ENCODE measurements at regions not wholly inside any gene's neighbourhood (a gene's known extent, or its start where the extent isn't known, plus 50 kb on each side); places are given as distances from the start of the nearest gene placed in this dataset.

- Histone ChIP-seq H3K9ac (ENCODE audit: low read length) (no peak overlapping the region), H3K4me1 (ENCODE audit: control insufficient read depth in 1 of 2, insufficient read depth in 2 of 2, low read length in 2 of 2) (peaks cover 0 to 9% of the 10 kb centered on the region in 2 experiments; a peak in 2 of 4 replicates), H2AFZ (ENCODE audit: low read depth, low read length, poor library complexity, severe bottlenecking) (no peak overlapping the region), H4K20me1 (ENCODE audit: insufficient read depth) (no peaks in the 10 kb centered on the region), H3K36me3 (ENCODE audit: control insufficient read depth in 1 of 2, insufficient read depth in 2 of 2, low read length in 2 of 2) (no peaks in the 10 kb centered on the region), H3K27me3 (ENCODE audit: insufficient read depth, low read length) (peaks cover 15% of the 10 kb centered on the region; the same call in 1 of the 2 replicates), H3K9me2 (ENCODE audit: insufficient read depth) (no peaks in the 10 kb centered on the region), H3K4me3 (replicated peaks in 1 of 2; ENCODE audit: low read depth in 1 of 2, low read length in 2 of 2) (no peak overlapping the region), H3K27ac (ENCODE audit: low read depth, low read length) (no peak overlapping the region), H3K79me2 (ENCODE audit: insufficient read depth, low read length) (no peaks in the 10 kb centered on the region), H3K9me3 (ENCODE audit: control insufficient read depth in 1 of 2, insufficient read depth in 1 of 2, low read depth in 1 of 2, low read length in 2 of 2) (no peaks in the 10 kb centered on the region), H3K4me2 (ENCODE audit: low read length) (no peak overlapping the region)
- no TSS peak for BruUV-seq (replicated peaks)
- ATAC-seq, result no peak
- RAD21 ChIA-PET (ENCODE audit: low non-redundant PET in 1 of 2, low total read pairs in 2 of 2, uncharacterized antibody in 2 of 2, unreplicated experiment in 2 of 2), result no interaction called here
- TF ChIP-seq REST (IDR thresholded peaks at IDR 0.05; ENCODE audit: low read depth), result no peak
- TF ChIP-seq CBX3 (IDR thresholded peaks at IDR 0.05; ENCODE audit: low read depth), result no peak
- TF ChIP-seq TCF7L2 (IDR thresholded peaks at IDR 0.05; ENCODE audit: borderline replicate concordance, extremely low read depth, insufficient read depth, insufficient read length), result no peak
- no peak for TF ChIP-seq SIN3A (IDR thresholded peaks at IDR 0.05; ENCODE audit: low read depth)
- TF ChIP-seq ZNF274 (IDR thresholded peaks at IDR 0.05; ENCODE audit: low read depth, low read length), result no peak
- TF ChIP-seq SP1 (IDR thresholded peaks at IDR 0.05; ENCODE audit: low read depth), result no peak
- no peak for TF ChIP-seq CTCF (IDR thresholded peaks at IDR 0.05 in 2 of 3, conservative IDR thresholded peaks at IDR 0.05 in 1 of 3; ENCODE audit: borderline replicate concordance in 1 of 3, insufficient read depth in 1 of 3, low read depth in 2 of 3, low read length in 2 of 3)
- TF ChIP-seq EZH2phosphoT487 (IDR thresholded peaks at IDR 0.05; ENCODE audit: borderline replicate concordance), result no peak
- TF ChIP-seq JUND (IDR thresholded peaks at IDR 0.05), result no peak
- TF ChIP-seq POLR2AphosphoS5 (IDR thresholded peaks at IDR 0.05; ENCODE audit: low read depth, low read length), result no peak
- TF ChIP-seq MAX (IDR thresholded peaks at IDR 0.05), result no peak
- TF ChIP-seq POLR2A (IDR thresholded peaks at IDR 0.05; ENCODE audit: borderline replicate concordance, extremely low read depth, insufficient read depth, insufficient read length), result no peak
- no peak for TF ChIP-seq ZBTB33 (IDR thresholded peaks at IDR 0.05; ENCODE audit: extremely low read depth, insufficient replicate concordance, low read length)
- no peak for TF ChIP-seq EZH2 (IDR thresholded peaks at IDR 0.05)
- no peak for TF ChIP-seq FOSL1 (IDR thresholded peaks at IDR 0.05; ENCODE audit: low read depth)
- TF ChIP-seq EGR1 (IDR thresholded peaks at IDR 0.05; ENCODE audit: low read depth), result no peak
- no peak for TF ChIP-seq ATF3 (IDR thresholded peaks at IDR 0.05)
- TF ChIP-seq ZFX (IDR thresholded peaks at IDR 0.05), result no peak
- TF ChIP-seq ELF1 (IDR thresholded peaks at IDR 0.05; ENCODE audit: borderline replicate concordance, low read depth), result no peak
- TF ChIP-seq YY1 (IDR thresholded peaks at IDR 0.05; ENCODE audit: extremely low read depth, insufficient replicate concordance, low read depth, low read length), result no peak
- no peak for DNase-seq (ENCODE audit: low read depth, low spot score)
- POLR2A ChIA-PET, result no interaction called here
- intact Hi-C loops (cut with micrococcal nuclease), result no loop called here
- CTCF ChIA-PET, result no interaction called here
Measured at GRCh38 chr16:26818393-26818792, 248.3 kb upstream of the C16orf82 start.
